ENCODE measurements at regions not wholly inside any gene's neighbourhood (a gene's known extent, or its start where the extent isn't known, plus 50 kb on each side); places are given as distances from the start of the nearest gene placed in this dataset.
"Not testable (repeated sequence)": the region's sequence is repeated elsewhere in the genome, so short reads cannot be mapped to it uniquely, and the experiment has no call there.

- no peak for DNase-seq
- intact Hi-C loops (cut with DNase I): no loop called here
These were observed 330.0 kb upstream of the RND3 start for GRCh38 chr2:150817422-150817821.

GRCh38 chr2:150812664-150813367 lies 325.3 kb upstream of the RND3 start:
- DNase-seq: no peak
- intact Hi-C loops (cut with DNase I): no loop called here

- DNase-seq: no peak
- intact Hi-C loops (cut with DNase I): no loop called here
These were observed 324.6 kb upstream of the RND3 start for GRCh38 chr2:150812066-150812465.

- no peak for DNase-seq
- intact Hi-C loops (cut with DNase I): no loop called here
These were observed 323.9 kb upstream of the RND3 start for GRCh38 chr2:150811259-150811855.

- DNase-seq: no peak
- intact Hi-C loops (cut with DNase I): no loop called here
These were observed 321.6 kb upstream of the RND3 start for GRCh38 chr2:150809103-150809502.

GRCh38 chr2:150806336-150806735 lies 318.9 kb upstream of the RND3 start:
- no peak for DNase-seq
- intact Hi-C loops (cut with DNase I): no loop called here

GRCh38 chr2:150803689-150804398 lies 316.4 kb upstream of the RND3 start:
- intact Hi-C loops (cut with DNase I): no loop called here
- no peak for DNase-seq

GRCh38 chr2:150802635-150803034 lies 315.2 kb upstream of the RND3 start:
- intact Hi-C loops (cut with DNase I): no loop called here

GRCh38 chr2:150796236-150796635 lies 308.8 kb upstream of the RND3 start:
- intact Hi-C loops (cut with DNase I); DNase-seq: not testable (repeated sequence)

More at GRCh38 chr2:150802635-150803034, 315.2 kb upstream of the RND3 start:
- DNase-seq: no peak

GRCh38 chr2:150792780-150793300 lies 305.4 kb upstream of the RND3 start:
- intact Hi-C loops (cut with DNase I): no loop called here
- no peak for DNase-seq

GRCh38 chr2:150791567-150791966 lies 304.1 kb upstream of the RND3 start:
- DNase-seq: no peak
- intact Hi-C loops (cut with DNase I): no loop called here

- DNase-seq: no peak
- intact Hi-C loops (cut with DNase I): no loop called here
These were observed 302.0 kb upstream of the RND3 start for GRCh38 chr2:150789376-150789905.

- no peak for DNase-seq
- intact Hi-C loops (cut with DNase I): no loop called here
These were observed 301.1 kb upstream of the RND3 start for GRCh38 chr2:150788426-150789140.

GRCh38 chr2:150787353-150788093 lies 300.1 kb upstream of the RND3 start:
- intact Hi-C loops (cut with DNase I): no loop called here
- no peak for DNase-seq

GRCh38 chr2:150784389-150784788 lies 296.9 kb upstream of the RND3 start:
- intact Hi-C loops (cut with DNase I): no loop called here
- no peak for DNase-seq

- intact Hi-C loops (cut with DNase I): no loop called here
- DNase-seq: no peak
These were observed 296.4 kb upstream of the RND3 start for GRCh38 chr2:150783896-150784295.

GRCh38 chr2:150783015-150783414 lies 295.5 kb upstream of the RND3 start:
- intact Hi-C loops (cut with DNase I): no loop called here
- no peak for DNase-seq

GRCh38 chr2:150782613-150783012 lies 295.1 kb upstream of the RND3 start:
- DNase-seq: no peak
- intact Hi-C loops (cut with DNase I): no loop called here

GRCh38 chr2:150781142-150781541 lies 293.7 kb upstream of the RND3 start:
- intact Hi-C loops (cut with DNase I): no loop called here
- DNase-seq: no peak

Measured in head of caudate nucleus (tissue), 42 donors.